ENCODE measurements at regions not wholly inside any gene's neighbourhood (a gene's known extent, or its start where the extent isn't known, plus 50 kb on each side); places are given as distances from the start of the nearest gene placed in this dataset.

- TF ChIP-seq TAF1 (IDR thresholded peaks at IDR 0.05; ENCODE audit: borderline replicate concordance, low read depth, low read length) = no peak
- no peak for TF ChIP-seq POLR2AphosphoS5 (IDR thresholded peaks at IDR 0.05; ENCODE audit: low read depth, low read length)
These were observed 266.3 kb downstream of the CHL1 start for GRCh38 chr3:462851-463250.
